Non-pigmented ciliary epithelial cell (primary cell): ENCODE measurements at regions not wholly inside any gene's neighbourhood (a gene's known extent, or its start where the extent isn't known, plus 50 kb on each side); places are given as distances from the start of the nearest gene placed in this dataset.
"Not testable (repeated sequence)": the region's sequence is repeated elsewhere in the genome, so short reads cannot be mapped to it uniquely, and the experiment has no call there.

Experiments used
- DNase-seq: peaks from one replicate; pipeline ENCODE4 v3.0.0-alpha.2; 2010; ENCODE audit warnings: low read depth

GRCh38 chr15:98088307-98088945 is 127.9 kb downstream of the ARRDC4 start:
- DNase-seq = not testable (repeated sequence)

- not testable (repeated sequence) for DNase-seq
Measured at GRCh38 chr15:98089352-98089751, 128.8 kb downstream of the ARRDC4 start.

- not testable (repeated sequence) for DNase-seq
Measured at GRCh38 chr15:98097986-98098385, 137.5 kb downstream of the ARRDC4 start.

GRCh38 chr15:98100606-98101005 is 140.1 kb downstream of the ARRDC4 start:
- DNase-seq = not testable (repeated sequence)

- DNase-seq = no peak
Measured at GRCh38 chr15:98103570-98103969, 143.1 kb downstream of the ARRDC4 start.

GRCh38 chr15:98104386-98105151 is 144.1 kb downstream of the ARRDC4 start:
- DNase-seq = not testable (repeated sequence)

- DNase-seq = not testable (repeated sequence)
Measured at GRCh38 chr15:98106615-98107194, 146.2 kb downstream of the ARRDC4 start.

- no peak for DNase-seq
Measured at GRCh38 chr15:98111806-98112205, 151.3 kb downstream of the ARRDC4 start.

- no peak for DNase-seq
Measured at GRCh38 chr15:98113327-98113726, 152.8 kb downstream of the ARRDC4 start.

- no peak for DNase-seq
Measured at GRCh38 chr15:98120561-98120960, 160.1 kb downstream of the ARRDC4 start.

- no peak for DNase-seq
Measured at GRCh38 chr15:98121536-98121935, 161.0 kb downstream of the ARRDC4 start.

- DNase-seq = no peak
Measured at GRCh38 chr15:98121957-98122356, 161.5 kb downstream of the ARRDC4 start.

- no peak for DNase-seq
Measured at GRCh38 chr15:98123297-98123696, 162.8 kb downstream of the ARRDC4 start.

- DNase-seq = no peak
Measured at GRCh38 chr15:98123834-98124233, 163.3 kb downstream of the ARRDC4 start.

GRCh38 chr15:98124581-98124980 is 164.1 kb downstream of the ARRDC4 start:
- DNase-seq = no peak

GRCh38 chr15:98126326-98127085 is 166.0 kb downstream of the ARRDC4 start:
- no peak for DNase-seq

- no peak for DNase-seq
Measured at GRCh38 chr15:98127586-98127985, 167.1 kb downstream of the ARRDC4 start.

- DNase-seq = no peak
Measured at GRCh38 chr15:98131924-98132323, 171.4 kb downstream of the ARRDC4 start.

- no peak for DNase-seq
Measured at GRCh38 chr15:98134905-98135304, 174.4 kb downstream of the ARRDC4 start.

GRCh38 chr15:98138910-98139309 is 178.4 kb downstream of the ARRDC4 start:
- DNase-seq = no peak

GRCh38 chr15:98139337-98139736 is 178.8 kb downstream of the ARRDC4 start:
- no peak for DNase-seq

- no peak for DNase-seq
Measured at GRCh38 chr15:98142572-98142971, 182.1 kb downstream of the ARRDC4 start.
